OCI-LY3 (cell line): ENCODE measurements at regions not wholly inside any gene's neighbourhood (a gene's known extent, or its start where the extent isn't known, plus 50 kb on each side); places are given as distances from the start of the nearest gene placed in this dataset.

Source experiments
- H2AFZ ChIP-seq: fragments of 200-600, 300-600 bp; shearing (Covaris generic); 2 replicates; pipeline ENCODE4 v1.6.0; 2014; ENCODE audit warnings: antibody characterized with exemption, low read depth, low read length
- H3K27ac ChIP-seq: fragments of 200-600, 300-600 bp; sonication (generic); 2 replicates; pipeline ENCODE4 v1.5.1; 2014; ENCODE audit warnings: mild to moderate bottlenecking, low read length, moderate library complexity, mixed read lengths
- H3K27me3 ChIP-seq: fragments of 200-600, 300-600 bp; sonication (generic); 2 replicates; pipeline ENCODE4 v1.6.1; 2014; ENCODE audit warnings: low read depth, low read length, mixed read lengths
- H3K36me3 ChIP-seq: fragments of 200-600, 300-600 bp; sonication (generic); replicated peaks from 2 replicates; pipeline ENCODE3; 2014; ENCODE audit warnings: low read depth, low read length, mixed read lengths
- H3K4me1 ChIP-seq: fragments of 300-600, 200-600 bp; sonication (generic); 2 replicates; pipeline ENCODE4 v1.6.1; 2014; ENCODE audit warnings: low read length, mixed read lengths
- H3K4me2 ChIP-seq: fragments of 200-600, 300-600 bp; sonication (generic); 2 replicates; pipeline ENCODE4 v1.6.1; 2014; ENCODE audit warnings: low read length, mixed read lengths
- H3K4me3 ChIP-seq: fragments of 300-600, 200-600 bp; sonication (generic); 2 replicates; pipeline ENCODE4 v1.5.1; 2014; ENCODE audit warnings: antibody characterized with exemption, mild to moderate bottlenecking, low read length, moderate library complexity
- H3K79me2 ChIP-seq: fragments of 300-600, 200-600 bp; shearing (Covaris generic); 2 replicates; pipeline ENCODE4 v1.6.1; 2014; ENCODE audit warnings: mild to moderate bottlenecking, low read length, mixed read lengths
- H3K9ac ChIP-seq: fragments of 300-600, 200-600 bp; shearing (Covaris generic); 2 replicates; pipeline ENCODE4 v1.6.0; 2014; ENCODE audit warnings: mild to moderate bottlenecking, low read length, moderate library complexity
- H3K9me3 ChIP-seq: fragments of 200-600, 300-600 bp; shearing (Covaris generic); 2 replicates; pipeline ENCODE4 v1.6.1; 2014; ENCODE audit warnings: low read length, mixed read lengths; ENCODE audit not compliant: insufficient read depth
- H4K20me1 ChIP-seq: fragments of 200-600, 300-600 bp; sonication (generic); 2 replicates; pipeline ENCODE4 v1.6.1; 2016; ENCODE audit warnings: low read length, mixed read lengths; ENCODE audit not compliant: insufficient read depth
- CTCF ChIP-seq: fragments of 200-600, 300-600 bp; sonication (generic); IDR thresholded peaks from 2 replicates; pipeline ENCODE4 v1.5.1; 2014; ENCODE audit warnings: antibody characterized with exemption, low read length, low read depth
- EZH2phosphoT487 ChIP-seq: fragments of 200-600 bp; shearing (Covaris generic); IDR thresholded peaks from 2 replicates; pipeline ENCODE4 v1.6.1; 2018; ENCODE audit warnings: antibody characterized with exemption, mixed run types, low read depth

DNA sequence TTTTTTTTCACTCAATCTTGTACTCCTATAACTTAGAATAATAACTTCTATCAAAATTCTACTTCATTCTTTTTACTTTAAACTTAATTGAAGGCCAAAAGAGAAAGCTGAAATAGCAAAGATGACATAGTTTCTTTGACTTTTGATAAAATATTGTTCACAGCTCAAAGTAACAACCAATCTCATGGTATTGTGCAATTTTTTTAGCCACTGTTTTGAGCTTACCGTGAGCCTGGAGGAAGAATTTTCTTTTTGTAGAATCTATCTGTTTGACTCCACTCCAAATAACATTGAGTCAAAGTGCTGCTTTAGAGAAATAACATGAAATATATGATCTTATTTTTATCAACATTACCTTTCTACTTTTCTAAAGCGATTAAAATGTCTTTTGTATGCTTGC is 903.9 kb upstream of the FOXG1 start:
- Histone ChIP-seq H3K4me3 (no peak overlapping the region), H3K4me2 (no peak overlapping the region), H3K79me2 (no peaks in the 10 kb centered on the region), H3K4me1 (no peaks in the 10 kb centered on the region), H3K9me3 (no peaks in the 10 kb centered on the region), H4K20me1 (no peaks in the 10 kb centered on the region), H3K27ac (no peak overlapping the region), H3K27me3 (no peaks in the 10 kb centered on the region), H3K36me3 (no peaks in the 10 kb centered on the region), H2AFZ (no peak overlapping the region), H3K9ac (no peak overlapping the region)
- TF ChIP-seq EZH2phosphoT487 = no peak
- no peak for TF ChIP-seq CTCF

- no peak overlapping the region for H3K4me3 ChIP-seq
- no peaks in the 10 kb centered on the region for H3K79me2 ChIP-seq
- no peak overlapping the region for H2AFZ ChIP-seq
- no peak for TF ChIP-seq EZH2phosphoT487
- no peak for TF ChIP-seq CTCF
- no peaks in the 10 kb centered on the region for H3K4me1 ChIP-seq
- no peaks in the 10 kb centered on the region for H4K20me1 ChIP-seq
- no peaks in the 10 kb centered on the region for H3K9me3 ChIP-seq
- no peak overlapping the region for H3K9ac ChIP-seq
- H3K4me2 ChIP-seq = no peak overlapping the region
- no peak overlapping the region for H3K27ac ChIP-seq
- H3K27me3 ChIP-seq = no peaks in the 10 kb centered on the region
- no peaks in the 10 kb centered on the region for H3K36me3 ChIP-seq
These were observed 903.4 kb upstream of the FOXG1 start for GRCh38 chr14:27863166-27863565.

DNA sequence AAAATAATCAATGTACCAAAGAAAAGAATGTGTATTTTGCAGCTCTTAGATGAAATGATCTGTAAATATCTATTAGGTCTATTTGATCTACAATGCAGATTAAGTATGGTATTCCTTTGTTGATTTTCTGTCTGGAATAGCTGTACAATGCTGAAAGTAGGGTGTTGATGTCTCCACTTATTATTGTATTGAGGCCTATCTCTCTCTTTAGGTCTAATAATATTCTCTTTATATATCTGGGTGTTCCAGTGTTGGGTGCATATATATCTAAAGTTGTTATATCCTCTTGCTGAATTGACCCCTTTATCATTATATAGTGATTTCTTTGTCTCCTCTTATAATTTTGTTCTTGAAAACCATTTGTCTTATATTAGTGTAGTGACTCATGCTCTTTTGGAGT is 885.5 kb upstream of the FOXG1 start:
- Histone ChIP-seq H3K36me3 (no peaks in the 10 kb centered on the region), H3K9me3 (no peaks in the 10 kb centered on the region), H3K4me2 (no peak overlapping the region), H3K4me1 (no peaks in the 10 kb centered on the region), H3K27ac (no peak overlapping the region), H2AFZ (no peak overlapping the region), H3K79me2 (no peaks in the 10 kb centered on the region), H4K20me1 (no peaks in the 10 kb centered on the region), H3K9ac (no peak overlapping the region), H3K4me3 (no peak overlapping the region), H3K27me3 (no peaks in the 10 kb centered on the region)
- no peak for TF ChIP-seq EZH2phosphoT487
- no peak for TF ChIP-seq CTCF

DNA sequence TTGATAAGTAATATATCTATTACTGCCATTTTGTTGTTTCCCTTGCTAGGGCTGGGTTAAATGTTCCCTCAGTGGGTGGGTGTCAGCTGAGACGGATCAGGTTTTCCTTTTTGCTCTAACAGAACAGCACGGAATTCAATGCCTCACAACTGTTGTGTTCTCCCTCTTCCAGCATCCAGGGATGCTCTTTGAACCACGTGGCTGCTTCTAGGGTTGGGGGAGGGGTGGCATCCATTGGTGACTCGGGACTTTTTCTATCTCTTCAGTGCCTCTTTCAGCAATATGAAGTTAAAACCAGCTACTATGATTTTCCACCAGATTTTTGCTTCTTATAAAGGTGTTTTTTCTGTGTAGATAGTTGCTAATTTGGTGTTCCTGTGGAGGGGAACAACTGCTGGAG is 884.9 kb upstream of the FOXG1 start:
- H3K27me3 ChIP-seq = no peaks in the 10 kb centered on the region
- H2AFZ ChIP-seq = no peak overlapping the region
- H4K20me1 ChIP-seq = no peaks in the 10 kb centered on the region
- H3K4me2 ChIP-seq = no peak overlapping the region
- no peaks in the 10 kb centered on the region for H3K4me1 ChIP-seq
- H3K4me3 ChIP-seq = no peak overlapping the region
- H3K79me2 ChIP-seq = no peaks in the 10 kb centered on the region
- H3K36me3 ChIP-seq = no peaks in the 10 kb centered on the region
- H3K9ac ChIP-seq = no peak overlapping the region
- TF ChIP-seq CTCF (no peak), EZH2phosphoT487 (no peak)
- no peak overlapping the region for H3K27ac ChIP-seq
- no peaks in the 10 kb centered on the region for H3K9me3 ChIP-seq
